HG03342 (cell line): ENCODE measurements at regions not wholly inside any gene's neighbourhood (a gene's known extent, or its start where the extent isn't known, plus 50 kb on each side); places are given as distances from the start of the nearest gene placed in this dataset.
"Not testable (repeated sequence)": the region's sequence is repeated elsewhere in the genome, so short reads cannot be mapped to it uniquely, and the experiment has no call there.

Source experiments
- ATAC-seq: cut with Tn5 transposase; IDR thresholded peaks from one replicate; pipeline ENCODE4 v1.9.1; 2021; ENCODE audit warnings: mild to moderate bottlenecking, moderate library complexity; ENCODE audit not compliant: unreplicated experiment

- ATAC-seq = no peak
Measured at GRCh38 chr10:25076506-25077177, 60.2 kb downstream of the THNSL1 start.

- no peak for ATAC-seq
Measured at GRCh38 chr10:25078658-25079431, 62.4 kb downstream of the THNSL1 start.

- peak; percentile 81 for ATAC-seq
Measured at GRCh38 chr10:25080880-25081581, 64.6 kb downstream of the THNSL1 start.

GRCh38 chr10:25082276-25083204 lies 66.1 kb downstream of the THNSL1 start:
- ATAC-seq = no peak

- ATAC-seq = no peak
Measured at GRCh38 chr10:25083546-25084111, 67.2 kb downstream of the THNSL1 start.

- no peak for ATAC-seq
Measured at GRCh38 chr10:25084447-25084846, 68.0 kb downstream of the THNSL1 start.

GRCh38 chr10:25094590-25094989 lies 78.2 kb downstream of the THNSL1 start:
- ATAC-seq = no peak

GRCh38 chr10:25097669-25098411 lies 77.0 kb upstream of the GPR158 start:
- no peak for ATAC-seq

GRCh38 chr10:25100141-25100540 lies 74.7 kb upstream of the GPR158 start:
- no peak for ATAC-seq

- ATAC-seq = no peak
Measured at GRCh38 chr10:25101461-25102146, 73.2 kb upstream of the GPR158 start.

GRCh38 chr10:25102147-25102822 lies 72.5 kb upstream of the GPR158 start:
- ATAC-seq = no peak

GRCh38 chr10:25103703-25104102 lies 71.1 kb upstream of the GPR158 start:
- ATAC-seq = no peak

- no peak for ATAC-seq
Measured at GRCh38 chr10:25104441-25104840, 70.4 kb upstream of the GPR158 start.

- no peak for ATAC-seq
Measured at GRCh38 chr10:25105262-25105661, 69.5 kb upstream of the GPR158 start.

- no peak for ATAC-seq
Measured at GRCh38 chr10:25105743-25106260, 69.0 kb upstream of the GPR158 start.

GRCh38 chr10:25107756-25108155 lies 67.0 kb upstream of the GPR158 start:
- ATAC-seq = no peak

- not testable (repeated sequence) for ATAC-seq
Measured at GRCh38 chr10:25109896-25110295, 64.9 kb upstream of the GPR158 start.

- ATAC-seq = no peak
Measured at GRCh38 chr10:25112016-25112415, 62.8 kb upstream of the GPR158 start.
